ENCODE measurements at regions not wholly inside any gene's neighbourhood (a gene's known extent, or its start where the extent isn't known, plus 50 kb on each side); places are given as distances from the start of the nearest gene placed in this dataset.

DNA sequence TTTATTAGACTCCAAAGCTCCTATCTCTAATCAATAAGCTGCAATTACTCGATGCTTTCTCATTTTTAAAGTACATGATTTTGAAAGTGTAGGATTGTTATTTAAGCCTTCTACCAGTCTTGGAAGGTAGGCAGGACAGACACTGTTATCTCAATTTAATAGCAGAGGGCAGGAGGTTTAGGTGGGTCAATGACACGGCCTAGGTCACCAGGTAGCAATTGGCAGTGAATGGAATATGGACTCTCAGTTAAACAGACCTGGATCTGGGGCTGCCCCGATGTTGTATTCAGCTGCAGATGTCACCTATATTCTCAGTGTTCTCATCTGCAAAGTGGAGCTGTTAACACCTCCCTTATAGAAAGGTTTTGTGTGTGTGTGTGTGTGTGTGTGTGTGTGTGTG lies 124.4 kb upstream of the ANKFN1 start:
- H3K9me3 Mint-ChIP-seq (ENCODE audit: unreplicated experiment), result peaks cover 4% of the 10 kb centered on the region
- H3K36me3 Mint-ChIP-seq (ENCODE audit: unreplicated experiment), result no peaks in the 10 kb centered on the region
- no peak overlapping the region for H3K27ac Mint-ChIP-seq (ENCODE audit: unreplicated experiment)
- H3K27me3 Mint-ChIP-seq (ENCODE audit: unreplicated experiment), result no peaks in the 10 kb centered on the region
- H3K4me3 Mint-ChIP-seq (ENCODE audit: unreplicated experiment), result no peak overlapping the region
- no peak for TF ChIP-seq CTCF (IDR thresholded peaks at IDR 0.05)
- H3K4me1 Mint-ChIP-seq (ENCODE audit: unreplicated experiment), result no peaks in the 10 kb centered on the region
- no peak for DNase-seq (ENCODE audit: extremely low spot score, unreplicated experiment)

- Mint-ChIP-seq H3K36me3 (ENCODE audit: unreplicated experiment) (no peaks in the 10 kb centered on the region), H3K27ac (ENCODE audit: unreplicated experiment) (no peak overlapping the region), H3K4me3 (ENCODE audit: unreplicated experiment) (no peak overlapping the region), H3K27me3 (ENCODE audit: unreplicated experiment) (no peaks in the 10 kb centered on the region), H3K4me1 (ENCODE audit: unreplicated experiment) (no peaks in the 10 kb centered on the region), H3K9me3 (ENCODE audit: unreplicated experiment) (peaks cover 8% of the 10 kb centered on the region)
- TF ChIP-seq CTCF (IDR thresholded peaks at IDR 0.05), result no peak
- DNase-seq (ENCODE audit: extremely low spot score, unreplicated experiment), result no peak
Observed at GRCh38 chr17:56030009-56030624, 123.2 kb upstream of the ANKFN1 start.

DNA sequence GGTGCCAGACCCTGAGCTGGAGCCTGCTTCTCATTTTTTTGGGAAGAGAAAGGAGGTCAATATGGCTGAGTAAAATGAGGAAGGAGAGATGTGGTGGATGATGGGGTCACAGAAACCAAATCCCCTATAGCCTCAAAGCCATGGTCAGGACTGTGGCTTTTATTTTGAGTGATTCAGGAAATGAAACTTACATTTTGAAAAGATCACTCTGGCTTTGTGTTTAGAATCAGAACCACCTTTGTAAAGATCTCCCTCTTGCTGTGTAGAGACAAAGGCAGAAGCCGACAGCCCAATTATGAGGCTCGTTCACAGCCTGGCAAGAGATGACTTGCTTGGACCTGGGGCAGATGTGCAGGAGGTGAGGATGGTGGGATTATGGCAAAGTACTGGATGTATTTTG lies 121.6 kb upstream of the ANKFN1 start:
- H3K27me3 Mint-ChIP-seq (ENCODE audit: unreplicated experiment), result no peaks in the 10 kb centered on the region
- peaks cover 8% of the 10 kb centered on the region for H3K9me3 Mint-ChIP-seq (ENCODE audit: unreplicated experiment)
- DNase-seq (ENCODE audit: extremely low spot score, unreplicated experiment), result no peak
- no peaks in the 10 kb centered on the region for H3K36me3 Mint-ChIP-seq (ENCODE audit: unreplicated experiment)
- TF ChIP-seq CTCF (IDR thresholded peaks at IDR 0.05), result no peak
- no peaks in the 10 kb centered on the region for H3K4me1 Mint-ChIP-seq (ENCODE audit: unreplicated experiment)
- no peak overlapping the region for H3K27ac Mint-ChIP-seq (ENCODE audit: unreplicated experiment)
- H3K4me3 Mint-ChIP-seq (ENCODE audit: unreplicated experiment), result no peak overlapping the region

GRCh38 chr17:56034197-56034635 lies 119.1 kb upstream of the ANKFN1 start:
- Mint-ChIP-seq H3K9me3 (ENCODE audit: unreplicated experiment) (peaks cover 8% of the 10 kb centered on the region), H3K4me1 (ENCODE audit: unreplicated experiment) (no peaks in the 10 kb centered on the region), H3K27me3 (ENCODE audit: unreplicated experiment) (no peaks in the 10 kb centered on the region), H3K36me3 (ENCODE audit: unreplicated experiment) (no peaks in the 10 kb centered on the region), H3K4me3 (ENCODE audit: unreplicated experiment) (no peak overlapping the region), H3K27ac (ENCODE audit: unreplicated experiment) (no peak overlapping the region)
- DNase-seq (ENCODE audit: extremely low spot score, unreplicated experiment), result no peak
- TF ChIP-seq CTCF (IDR thresholded peaks at IDR 0.05), result no peak

GRCh38 chr17:56038131-56038530 lies 115.1 kb upstream of the ANKFN1 start:
- DNase-seq (ENCODE audit: extremely low spot score, unreplicated experiment), result no peak
- Mint-ChIP-seq H3K36me3 (ENCODE audit: unreplicated experiment) (no peaks in the 10 kb centered on the region), H3K4me1 (ENCODE audit: unreplicated experiment) (no peaks in the 10 kb centered on the region), H3K27ac (ENCODE audit: unreplicated experiment) (no peak overlapping the region), H3K4me3 (ENCODE audit: unreplicated experiment) (no peak overlapping the region), H3K9me3 (ENCODE audit: unreplicated experiment) (peaks cover 13% of the 10 kb centered on the region), H3K27me3 (ENCODE audit: unreplicated experiment) (no peaks in the 10 kb centered on the region)
- no peak for TF ChIP-seq CTCF (IDR thresholded peaks at IDR 0.05)
